Pons (tissue), 1 donor: ENCODE measurements at regions not wholly inside any gene's neighbourhood (a gene's known extent, or its start where the extent isn't known, plus 50 kb on each side); places are given as distances from the start of the nearest gene placed in this dataset.
"Not testable (repeated sequence)": the region's sequence is repeated elsewhere in the genome, so short reads cannot be mapped to it uniquely, and the experiment has no call there.

Experiments
- DNase-seq: peaks from one replicate; pipeline ENCODE4 v3.0.0-alpha.2; 2016; ENCODE audit warnings: low spot score

DNA sequence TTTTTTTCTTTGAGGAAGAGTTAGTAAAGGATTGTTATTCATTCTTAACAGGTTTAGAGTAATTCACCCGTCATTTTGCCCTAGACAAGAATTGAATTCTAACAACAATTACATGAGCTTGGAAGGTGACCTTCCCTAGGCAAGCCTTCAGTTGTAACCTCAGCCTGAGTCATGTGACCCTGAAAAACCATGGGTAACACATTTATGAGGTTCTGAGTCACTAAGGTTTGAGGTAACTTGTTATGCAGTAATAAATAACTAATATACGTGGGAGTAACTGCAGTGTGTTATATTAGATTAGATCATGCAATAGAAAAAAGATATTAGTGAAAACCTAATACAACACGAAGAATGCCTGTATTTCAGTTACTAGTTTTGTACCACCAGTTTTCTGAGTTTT, 237.6 kb upstream of the NDN start:
- no peak for DNase-seq

GRCh38 chr15:23954931-23955330, 267.8 kb upstream of the NDN start:
- DNase-seq: no peak

DNA sequence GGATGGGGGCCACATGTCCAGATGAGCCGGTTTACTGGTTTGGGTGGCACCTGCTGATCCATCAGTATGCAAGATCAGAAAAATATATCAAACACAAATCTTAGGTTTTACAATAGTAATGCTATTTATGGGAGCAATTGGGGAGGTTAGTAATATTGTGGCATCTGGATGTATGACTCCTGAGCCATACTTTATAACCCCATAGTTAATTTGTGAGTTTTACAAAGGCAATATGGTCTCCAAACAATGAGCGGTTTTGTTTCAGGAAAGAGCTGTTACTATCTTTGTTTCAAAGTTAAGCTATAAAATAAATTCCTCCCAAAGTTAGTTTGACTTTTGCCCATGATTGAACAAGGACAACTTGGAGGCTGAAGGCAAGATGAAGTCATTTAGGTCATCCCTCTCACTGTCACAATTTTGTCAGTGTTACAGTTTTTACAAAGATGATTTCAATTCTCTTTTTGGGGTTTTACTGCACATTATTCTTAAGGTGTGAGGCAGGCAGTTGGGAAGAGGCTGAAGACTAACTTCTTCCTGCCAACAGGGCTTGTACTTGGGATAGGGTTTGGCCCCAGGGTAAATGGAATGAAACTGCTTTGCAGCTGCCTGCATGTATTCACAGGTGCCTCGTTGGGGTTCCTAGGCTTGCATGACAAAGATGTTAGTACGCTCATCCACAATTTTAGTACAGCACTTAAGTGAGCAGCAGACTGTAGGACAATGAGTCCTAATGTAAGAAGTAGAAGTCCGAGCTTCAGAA, 296.6 kb upstream of the NDN start:
- no peak for DNase-seq

DNA sequence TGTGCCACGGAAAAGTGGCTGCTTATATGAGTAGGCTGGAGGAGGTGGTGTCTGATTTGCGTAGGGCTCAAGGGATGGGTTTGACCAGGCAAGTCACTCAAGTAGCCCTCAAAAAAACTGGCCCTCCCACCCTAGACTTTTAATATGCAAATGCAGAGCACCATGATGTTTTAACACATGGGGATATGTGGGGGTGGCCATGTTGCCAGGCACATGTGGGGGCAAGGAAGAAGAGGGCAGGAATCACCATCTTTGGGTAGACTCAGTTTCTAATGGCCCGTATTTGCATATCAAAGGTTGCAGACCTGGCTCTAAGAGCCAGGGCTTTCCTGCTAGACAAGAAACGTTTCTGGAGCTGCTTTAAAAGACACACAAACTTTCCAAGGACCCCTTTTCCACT, 307.2 kb upstream of the NDN start:
- no peak for DNase-seq

GRCh38 chr15:23998056-23998455, 311.0 kb upstream of the NDN start:
- DNase-seq: no peak

- no peak for DNase-seq
Measured at GRCh38 chr15:24008476-24008875, 321.4 kb upstream of the NDN start.

DNA sequence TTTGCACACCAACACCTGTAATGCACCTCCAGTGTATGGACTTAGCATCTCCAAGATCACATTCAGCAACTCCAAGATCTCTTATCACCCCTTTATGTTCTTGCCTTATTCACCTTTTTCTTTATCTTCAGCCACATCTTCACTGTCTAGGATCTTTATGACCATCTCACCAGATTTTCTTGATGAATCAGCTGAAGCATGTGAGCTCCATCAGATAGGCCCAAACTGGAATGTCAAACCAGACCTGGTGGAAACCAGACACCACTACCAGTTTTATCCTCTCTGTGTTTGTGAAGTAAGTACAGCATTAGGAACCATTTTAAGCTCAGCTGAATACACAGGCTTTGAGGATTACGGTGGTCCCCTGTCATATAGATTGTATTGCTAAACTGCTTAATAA, 330.4 kb upstream of the NDN start:
- no peak for DNase-seq

DNA sequence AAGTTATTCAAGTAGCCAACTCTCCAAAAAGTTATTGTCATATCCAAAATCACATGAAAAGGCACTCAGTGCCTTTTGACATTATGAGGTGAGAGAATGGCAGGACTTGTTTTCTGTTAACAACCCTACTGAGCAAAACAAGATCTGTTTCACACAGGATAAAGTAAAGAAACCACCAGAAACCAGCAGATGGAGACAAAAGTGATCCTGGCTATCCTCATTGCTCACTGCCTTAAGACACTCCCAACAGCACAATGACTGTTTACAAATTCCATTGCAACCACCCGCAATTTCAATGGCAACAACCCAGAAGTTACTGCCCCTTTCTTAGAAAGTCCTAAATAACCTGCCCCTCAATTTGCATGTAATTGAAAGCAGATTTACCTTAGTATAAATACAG, 352.6 kb upstream of the NDN start:
- no peak for DNase-seq

GRCh38 chr15:24054547-24055245, 367.6 kb upstream of the NDN start:
- DNase-seq: no peak

DNA sequence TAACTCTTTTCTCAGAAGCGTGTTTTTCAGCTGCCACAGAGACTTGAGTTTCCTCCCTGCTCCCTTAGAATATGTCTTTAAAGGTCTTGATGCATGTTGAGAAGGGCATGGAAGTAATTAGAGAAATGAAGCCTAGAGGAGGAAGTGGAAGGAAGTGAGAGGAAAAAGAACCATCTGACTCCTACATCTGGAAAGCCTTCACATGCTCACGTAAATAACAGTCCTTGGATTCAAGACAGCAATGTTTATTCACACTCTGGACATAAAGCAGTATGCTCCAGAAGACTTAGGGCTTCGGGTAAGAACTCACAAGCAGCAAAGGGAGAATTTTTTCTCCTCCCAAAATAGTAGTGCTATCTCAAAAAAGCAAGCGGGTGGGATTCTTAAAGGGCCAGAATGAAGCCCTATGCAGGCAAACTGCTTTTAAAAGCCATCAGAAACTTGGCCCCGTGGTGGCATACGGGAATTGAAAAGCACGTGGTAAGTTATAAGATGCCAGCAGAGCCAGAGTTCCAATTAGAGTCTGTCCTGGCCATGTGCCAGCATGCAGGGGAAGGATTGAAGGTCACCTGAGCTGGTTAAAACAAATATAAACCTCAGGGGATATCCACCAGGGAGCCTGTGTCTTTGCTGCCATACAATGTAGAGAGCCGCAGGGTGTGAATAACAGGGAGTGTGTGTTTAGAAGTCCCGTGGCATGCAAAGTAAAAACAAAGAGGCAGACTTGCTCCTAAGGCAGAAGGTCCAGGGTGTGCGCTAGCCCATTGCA, 380.8 kb upstream of the NDN start:
- no peak for DNase-seq

GRCh38 chr15:24075420-24076089, 388.4 kb upstream of the NDN start:
- no peak for DNase-seq

DNA sequence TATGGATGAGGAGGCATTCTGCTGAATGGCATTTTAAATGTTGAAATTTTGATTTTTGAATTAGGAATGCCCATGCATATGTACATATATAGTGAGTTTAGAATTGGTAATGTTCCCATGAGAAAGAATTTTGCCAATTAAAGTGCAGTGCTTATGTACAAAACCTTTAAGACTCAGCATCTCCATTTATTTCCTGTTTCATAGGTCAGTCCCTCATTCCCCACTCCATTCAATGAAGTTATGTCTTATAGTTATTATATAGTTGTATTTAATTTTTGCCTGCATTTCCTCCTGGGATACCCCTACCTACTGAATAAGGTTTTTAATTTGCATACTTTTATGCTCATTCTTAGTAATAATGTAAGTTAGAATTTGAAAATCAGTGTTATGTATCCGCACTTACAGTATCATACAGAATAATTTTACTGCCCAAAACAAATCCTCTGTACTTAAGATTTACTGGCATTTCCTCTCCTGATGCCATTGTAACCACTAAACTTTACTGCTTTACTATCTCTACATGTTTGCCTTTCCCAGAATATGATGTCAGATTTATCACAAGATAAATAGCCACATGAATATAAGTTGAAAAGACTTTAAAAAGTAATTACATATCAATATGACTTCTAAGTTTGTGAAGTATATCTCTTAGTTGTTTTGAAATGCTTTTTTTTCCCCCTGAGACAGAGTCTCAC, 389.1 kb upstream of the NDN start:
- DNase-seq: no peak

DNA sequence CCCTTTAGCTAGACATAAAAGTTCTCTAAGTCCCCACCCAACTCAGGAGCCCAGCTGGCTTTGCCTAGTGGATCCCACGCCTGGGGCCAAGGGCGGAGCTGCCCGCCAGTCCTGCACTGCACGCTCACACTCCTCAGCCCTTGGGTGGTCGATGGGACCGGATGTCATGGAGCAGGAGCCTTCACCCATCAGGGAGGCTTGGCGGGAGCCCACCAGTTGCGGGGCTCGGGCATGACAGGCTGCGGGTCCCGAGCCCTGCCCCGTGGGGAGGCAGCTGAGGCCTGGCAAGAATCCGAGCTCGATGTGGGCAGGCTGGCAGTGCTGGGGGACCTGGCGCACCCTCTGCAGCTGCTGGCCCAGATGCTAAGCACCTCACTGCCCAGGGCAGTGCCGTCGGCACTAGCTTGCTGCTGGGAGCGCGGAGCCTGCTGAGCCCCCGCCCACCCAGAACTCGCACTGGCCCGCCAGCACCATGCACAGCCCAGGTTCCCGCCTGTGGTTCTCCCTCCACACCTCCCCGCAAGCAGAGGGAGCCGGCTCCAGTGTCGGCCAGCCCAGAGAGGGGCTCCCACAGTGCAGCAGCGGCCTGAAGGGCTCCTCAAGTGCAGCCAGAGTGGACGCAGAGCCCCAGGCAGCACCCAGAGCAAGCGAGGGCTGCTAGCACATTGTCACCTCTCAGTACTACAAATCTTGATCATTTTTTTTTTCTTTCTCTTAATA, 391.4 kb upstream of the NDN start:
- DNase-seq: no peak

GRCh38 chr15:24088941-24089340, 401.8 kb upstream of the NDN start:
- not testable (repeated sequence) for DNase-seq

DNA sequence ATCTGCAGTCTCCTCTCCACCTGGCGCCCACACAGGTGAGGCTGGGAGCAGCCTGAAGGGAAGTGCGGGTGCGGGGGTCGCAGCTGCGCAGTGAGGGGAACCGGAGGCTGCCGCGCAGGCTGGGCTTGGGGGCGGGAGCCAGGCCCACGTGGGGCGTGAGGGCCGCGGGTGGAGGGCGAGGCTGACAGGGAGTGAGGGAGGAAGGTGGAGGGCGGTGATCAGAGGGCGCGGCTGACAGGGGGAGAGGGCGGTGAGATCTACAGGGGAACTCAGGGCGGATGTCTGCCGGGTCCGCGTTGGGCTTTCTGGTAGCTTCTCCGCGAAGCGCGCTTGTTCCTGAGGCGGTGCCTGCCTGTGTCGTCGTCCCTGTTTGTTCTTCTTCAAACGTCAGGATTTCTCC, 414.4 kb upstream of the NDN start:
- DNase-seq: not testable (repeated sequence)

- DNase-seq: not testable (repeated sequence)
Measured at GRCh38 chr15:24107524-24107923, 420.4 kb upstream of the NDN start.

GRCh38 chr15:24107948-24108347, 420.8 kb upstream of the NDN start:
- not testable (repeated sequence) for DNase-seq

- not testable (repeated sequence) for DNase-seq
Measured at GRCh38 chr15:24108349-24108748, 421.2 kb upstream of the NDN start.

GRCh38 chr15:24139622-24140021, 452.5 kb upstream of the NDN start:
- not testable (repeated sequence) for DNase-seq

- not testable (repeated sequence) for DNase-seq
Measured at GRCh38 chr15:24145070-24145469, 458.0 kb upstream of the NDN start.

- no peak for DNase-seq
Measured at GRCh38 chr15:24146251-24146650, 459.1 kb upstream of the NDN start.
